GM18505 (cell line): ENCODE measurements at regions not wholly inside any gene's neighbourhood (a gene's known extent, or its start where the extent isn't known, plus 50 kb on each side); places are given as distances from the start of the nearest gene placed in this dataset.

Source experiments
- ATAC-seq: cut with Tn5 transposase; IDR thresholded peaks from one replicate; pipeline ENCODE4 v1.9.1; 2021; ENCODE audit not compliant: unreplicated experiment
- POLR2A ChIP-seq: IDR thresholded peaks from 4 replicates; pipeline ENCODE4 v1.6.1; 2011; ENCODE audit warnings: borderline replicate concordance; ENCODE audit not compliant: insufficient read depth, insufficient read length; ENCODE audit errors: extremely low read depth

GRCh38 chr10:123429706-123430221 lies 236.4 kb upstream of the GPR26 start:
- TF ChIP-seq POLR2A = no peak
- ATAC-seq = no peak

- no peak for TF ChIP-seq POLR2A
Observed at GRCh38 chr10:123433539-123433938, 232.6 kb upstream of the GPR26 start.

GRCh38 chr10:123434435-123435039 lies 231.6 kb upstream of the GPR26 start:
- ATAC-seq = no peak

More at GRCh38 chr10:123433539-123433938, 232.6 kb upstream of the GPR26 start:
- ATAC-seq = no peak

GRCh38 chr10:123442901-123443300 lies 223.3 kb upstream of the GPR26 start:
- peak; percentile 81 for ATAC-seq
- no peak for TF ChIP-seq POLR2A

More at GRCh38 chr10:123434435-123435039, 231.6 kb upstream of the GPR26 start:
- no peak for TF ChIP-seq POLR2A

- ATAC-seq = no peak
- no peak for TF ChIP-seq POLR2A
Observed at GRCh38 chr10:123443924-123444323, 222.2 kb upstream of the GPR26 start.

GRCh38 chr10:123445261-123445775 lies 220.8 kb upstream of the GPR26 start:
- ATAC-seq = no peak
- no peak for TF ChIP-seq POLR2A

- TF ChIP-seq POLR2A = no peak
- ATAC-seq = no peak
Observed at GRCh38 chr10:123446449-123447156, 219.6 kb upstream of the GPR26 start.

- no peak for ATAC-seq
- no peak for TF ChIP-seq POLR2A
Observed at GRCh38 chr10:123449234-123449962, 216.8 kb upstream of the GPR26 start.

GRCh38 chr10:123450956-123451605 lies 215.1 kb upstream of the GPR26 start:
- TF ChIP-seq POLR2A = no peak
- no peak for ATAC-seq

- ATAC-seq = no peak
- TF ChIP-seq POLR2A = no peak
Observed at GRCh38 chr10:123451618-123452245, 214.4 kb upstream of the GPR26 start.

GRCh38 chr10:123454987-123455386 lies 211.2 kb upstream of the GPR26 start:
- no peak for ATAC-seq
- no peak for TF ChIP-seq POLR2A

GRCh38 chr10:123455861-123456260 lies 210.3 kb upstream of the GPR26 start:
- TF ChIP-seq POLR2A = no peak
- ATAC-seq = no peak
